ENCODE measurements at regions not wholly inside any gene's neighbourhood (a gene's known extent, or its start where the extent isn't known, plus 50 kb on each side); places are given as distances from the start of the nearest gene placed in this dataset.
"Not testable (repeated sequence)": the region's sequence is repeated elsewhere in the genome, so short reads cannot be mapped to it uniquely, and the experiment has no call there.

DNA sequence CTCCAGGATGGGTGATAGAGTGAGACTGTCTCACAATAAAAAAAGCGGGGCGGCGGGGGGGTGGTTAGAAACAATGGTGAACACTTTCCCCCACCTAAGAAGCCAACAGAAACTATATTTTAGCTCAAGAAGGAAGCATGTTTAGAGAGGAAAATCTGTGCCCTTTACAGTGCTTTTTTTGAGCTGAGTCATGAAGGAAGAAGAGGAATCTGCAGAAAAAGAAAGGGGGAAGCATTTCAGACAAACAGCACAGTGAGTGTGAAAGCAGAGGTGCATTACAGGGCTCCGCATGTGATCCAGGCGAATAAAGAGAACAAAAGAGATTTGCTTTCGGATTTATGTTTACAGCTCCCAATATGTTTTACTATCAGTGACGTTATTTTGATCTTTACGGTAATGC is 1504.6 kb upstream of the WWC1 start:
- no peak for DNase-seq (ENCODE audit: extremely low read depth, low read depth, low spot score)

DNA sequence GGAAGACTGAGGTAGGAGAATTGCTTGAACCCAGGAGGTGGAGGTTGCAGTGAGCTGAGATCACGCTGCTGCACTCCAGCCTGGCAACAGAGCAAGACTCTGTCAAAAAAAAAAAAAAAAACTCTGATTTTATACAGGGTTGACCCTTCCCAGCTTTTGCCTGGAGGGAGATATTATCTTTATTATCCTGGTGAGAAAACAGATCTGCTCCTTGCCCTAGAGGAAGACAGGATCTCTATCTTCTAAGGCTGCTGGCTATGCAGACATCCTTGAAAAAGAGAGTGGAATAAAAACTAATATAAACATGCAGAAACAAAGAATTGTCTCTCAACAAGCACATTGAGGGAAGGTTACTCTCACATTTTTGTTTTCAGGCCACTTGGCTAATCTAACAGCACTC is 1503.4 kb upstream of the WWC1 start:
- DNase-seq (ENCODE audit: extremely low read depth, low read depth, low spot score) = no peak

DNA sequence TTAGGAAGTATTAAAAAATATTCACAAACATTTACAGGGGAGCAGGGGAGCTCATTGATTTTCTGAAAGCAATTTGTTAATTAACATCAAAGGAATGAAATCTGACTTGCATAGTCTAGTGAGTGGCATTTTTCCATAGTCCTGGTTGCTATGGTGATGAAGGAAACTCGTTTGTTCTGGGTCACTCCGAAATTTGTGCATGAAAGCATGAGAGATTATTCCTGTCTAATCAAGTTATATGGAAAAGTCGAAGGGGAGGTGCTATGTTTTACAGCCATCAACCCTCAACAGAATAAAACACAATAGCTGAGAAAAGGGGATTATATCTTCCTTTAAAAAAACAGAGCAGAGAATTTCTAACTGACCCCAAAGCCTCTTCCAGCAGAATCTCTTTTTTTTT is 1495.7 kb upstream of the WWC1 start:
- no peak for DNase-seq (ENCODE audit: extremely low read depth, low read depth, low spot score)

DNA sequence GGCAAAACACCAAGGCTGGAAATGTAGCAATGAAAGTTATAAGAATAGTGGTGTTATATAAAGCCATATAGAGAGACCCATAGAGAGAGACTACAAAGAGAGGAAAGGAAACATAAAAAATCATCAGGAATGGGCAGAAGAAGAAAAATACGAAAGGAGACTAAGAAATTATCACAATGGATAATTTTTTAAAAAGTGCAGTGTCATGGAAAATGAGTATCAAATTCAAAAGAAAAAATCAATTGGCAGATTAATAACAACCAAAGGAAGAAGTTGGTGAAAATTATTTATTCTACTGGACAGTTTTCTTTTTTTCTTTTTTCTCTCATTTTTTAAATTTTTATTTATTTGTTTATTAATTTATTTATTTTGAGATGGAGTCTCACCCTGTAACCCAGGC is 1488.4 kb upstream of the WWC1 start:
- no peak for DNase-seq (ENCODE audit: extremely low read depth, low read depth, low spot score)

DNA sequence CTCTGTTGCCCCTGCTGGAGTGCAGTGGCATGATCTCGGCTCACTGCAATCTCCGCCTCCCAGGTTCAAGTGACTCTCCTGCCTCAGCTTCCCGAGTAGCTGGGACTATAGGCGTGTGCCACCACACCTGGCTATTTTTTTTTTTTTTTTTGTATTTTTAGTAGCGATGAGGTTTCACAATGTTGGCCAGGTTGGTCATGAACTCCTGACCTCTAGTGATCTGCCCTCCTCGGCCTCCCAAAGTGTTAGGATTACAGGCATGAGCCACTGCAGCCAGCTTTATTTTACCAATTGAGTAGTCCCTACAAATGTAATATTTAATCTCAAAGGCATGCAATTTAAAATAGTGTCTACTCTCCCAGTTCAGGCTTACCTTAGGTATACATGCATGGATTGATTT is 1487.2 kb upstream of the WWC1 start:
- DNase-seq (ENCODE audit: extremely low read depth, low read depth, low spot score) = not testable (repeated sequence)

DNA sequence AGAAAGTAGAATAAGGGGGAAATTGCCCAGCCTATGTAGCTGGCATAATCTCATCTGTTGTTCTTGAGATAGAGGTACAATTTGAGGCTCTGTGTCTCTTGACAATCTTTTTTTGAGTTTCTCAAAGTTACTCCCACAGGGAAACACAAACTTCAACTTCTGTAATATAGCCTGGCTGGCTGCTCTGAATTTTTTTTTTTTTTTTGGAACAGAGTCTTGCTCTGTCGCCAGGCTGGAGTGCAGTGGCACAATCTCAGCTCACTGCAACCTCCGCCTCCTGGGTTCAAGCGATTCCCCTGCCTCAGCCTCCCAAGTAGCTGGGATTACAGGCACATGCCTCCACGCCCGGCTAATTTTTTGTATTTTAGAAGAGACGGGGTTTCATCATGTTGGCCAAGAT is 1486.8 kb upstream of the WWC1 start:
- DNase-seq (ENCODE audit: extremely low read depth, low read depth, low spot score) = not testable (repeated sequence)

DNA sequence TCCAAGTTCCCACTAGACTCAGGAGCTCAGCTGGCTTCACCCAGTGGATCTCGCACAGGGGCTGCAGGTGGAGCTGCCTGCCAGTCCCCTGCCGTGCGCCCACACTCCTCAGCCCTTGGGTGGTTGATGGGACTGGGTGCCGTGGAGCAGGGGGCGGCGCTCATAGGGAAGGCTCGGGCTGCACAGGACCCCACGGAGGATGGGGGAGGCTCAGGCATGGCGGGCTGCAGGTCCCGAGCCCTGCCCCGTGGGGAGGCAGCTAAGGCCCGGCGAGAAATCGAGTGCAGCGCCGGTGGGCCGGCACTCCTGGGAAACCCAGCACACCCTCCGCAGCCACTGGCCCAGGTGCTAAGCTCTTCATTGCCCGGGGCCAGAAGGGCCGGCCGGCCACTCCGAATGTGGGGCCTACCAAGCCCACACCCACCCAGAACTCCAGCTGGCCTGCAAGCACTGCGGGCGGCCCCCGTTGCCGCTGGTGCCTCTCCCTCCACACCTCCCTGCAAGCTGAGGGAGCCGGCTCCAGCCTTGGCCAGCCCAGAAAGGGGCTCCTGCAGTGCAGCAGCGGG is 1481.3 kb upstream of the WWC1 start:
- DNase-seq (ENCODE audit: extremely low read depth, low read depth, low spot score) = not testable (repeated sequence)

DNA sequence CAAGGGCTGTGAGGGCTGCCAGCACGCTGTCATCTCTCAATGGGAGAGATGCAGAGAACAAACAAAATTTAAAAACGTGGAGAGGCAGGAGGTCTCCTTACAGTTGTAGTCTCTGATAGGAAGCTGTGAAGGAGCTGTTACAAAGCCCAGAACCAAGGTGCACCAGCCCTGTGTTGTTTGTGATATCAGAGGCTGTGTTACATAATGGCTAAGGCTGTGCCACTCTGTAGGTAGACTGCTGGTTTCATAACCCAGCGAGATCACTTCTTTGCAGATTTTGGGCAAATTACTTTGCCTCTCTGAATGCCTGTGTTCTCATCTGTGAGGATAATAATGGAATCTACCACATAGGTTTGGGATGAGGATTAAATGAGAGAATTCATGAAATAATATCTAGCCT is 1480.7 kb upstream of the WWC1 start:
- no peak for DNase-seq (ENCODE audit: extremely low read depth, low read depth, low spot score)

DNA sequence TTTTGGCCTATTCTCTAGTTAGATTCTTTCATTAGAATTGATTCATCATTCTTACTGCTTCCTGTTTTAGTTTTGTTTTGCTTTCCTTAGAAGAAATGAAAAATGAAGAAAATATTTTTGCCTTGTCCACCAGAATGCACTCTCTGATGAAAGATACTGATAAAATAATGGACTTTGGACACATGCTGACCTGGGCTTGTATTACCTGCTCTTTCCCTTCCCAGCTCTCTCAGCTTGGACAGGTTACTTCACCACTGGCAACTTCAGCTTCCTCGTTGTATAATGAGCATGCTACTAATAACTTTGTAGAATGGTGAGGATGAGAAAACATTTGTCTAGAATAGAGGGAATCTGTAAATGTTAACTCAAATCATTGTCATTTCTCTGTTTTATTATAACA is 1468.1 kb upstream of the WWC1 start:
- DNase-seq (ENCODE audit: extremely low read depth, low read depth, low spot score) = no peak

DNA sequence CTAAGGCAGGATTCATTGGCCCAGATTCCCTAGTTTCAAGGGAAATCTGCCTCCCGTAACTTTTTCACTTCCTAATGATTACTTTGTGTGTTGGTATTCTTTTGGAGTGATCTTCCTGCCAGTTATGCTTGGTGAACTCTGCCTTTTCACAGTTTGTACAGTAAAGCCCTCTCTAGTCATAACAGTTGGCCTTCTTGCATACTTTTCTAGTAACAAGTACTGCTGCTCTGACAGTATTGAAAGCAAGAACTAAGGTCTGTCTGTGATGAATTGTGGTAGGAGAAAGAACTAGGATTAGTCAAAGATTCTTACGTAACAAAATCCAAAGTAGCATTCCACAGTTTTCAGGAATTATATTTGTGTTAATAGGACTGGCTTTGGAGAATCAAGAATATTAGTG is 1457.2 kb upstream of the WWC1 start:
- no peak for DNase-seq (ENCODE audit: extremely low read depth, low read depth, low spot score)

DNA sequence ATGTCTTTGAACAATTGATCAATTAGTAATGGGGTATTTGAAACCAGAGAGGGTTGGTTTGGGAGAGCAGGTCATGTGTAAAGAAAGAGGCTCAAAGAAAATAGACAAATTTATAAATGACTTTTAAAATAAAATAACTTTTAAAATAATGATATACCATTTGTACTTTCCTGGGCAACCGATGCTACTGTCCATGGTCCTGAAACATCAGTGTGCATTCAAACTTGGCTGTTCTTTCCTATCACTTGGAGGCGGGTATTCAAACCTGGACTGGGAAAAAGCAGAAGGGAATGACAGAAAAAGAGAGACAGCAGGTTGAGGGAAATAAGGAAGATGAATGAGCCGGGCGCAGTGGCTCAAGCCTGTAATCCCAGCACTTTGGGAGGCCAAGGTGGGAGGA is 1446.4 kb upstream of the WWC1 start:
- no peak for DNase-seq (ENCODE audit: extremely low read depth, low read depth, low spot score)

DNA sequence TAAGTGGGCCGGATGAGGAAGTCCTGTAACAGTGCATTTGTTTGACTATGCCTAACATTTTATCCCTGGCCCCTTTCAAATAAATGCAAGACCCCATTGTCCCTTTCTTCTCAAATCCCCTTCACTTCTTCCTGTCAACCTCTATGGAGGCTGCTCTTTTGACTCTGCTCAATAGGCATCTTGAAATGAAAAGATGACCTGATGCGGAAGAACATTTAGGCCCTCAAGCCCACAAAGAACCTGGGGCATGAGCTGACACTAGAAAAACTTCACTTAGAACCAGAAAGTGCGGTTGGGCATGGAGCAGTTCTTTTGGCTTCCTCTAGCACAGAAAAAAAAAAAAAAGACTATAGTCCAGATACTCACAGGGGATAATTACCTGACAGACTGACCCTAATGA is 1434.7 kb upstream of the WWC1 start:
- no peak for DNase-seq (ENCODE audit: extremely low read depth, low read depth, low spot score)

DNA sequence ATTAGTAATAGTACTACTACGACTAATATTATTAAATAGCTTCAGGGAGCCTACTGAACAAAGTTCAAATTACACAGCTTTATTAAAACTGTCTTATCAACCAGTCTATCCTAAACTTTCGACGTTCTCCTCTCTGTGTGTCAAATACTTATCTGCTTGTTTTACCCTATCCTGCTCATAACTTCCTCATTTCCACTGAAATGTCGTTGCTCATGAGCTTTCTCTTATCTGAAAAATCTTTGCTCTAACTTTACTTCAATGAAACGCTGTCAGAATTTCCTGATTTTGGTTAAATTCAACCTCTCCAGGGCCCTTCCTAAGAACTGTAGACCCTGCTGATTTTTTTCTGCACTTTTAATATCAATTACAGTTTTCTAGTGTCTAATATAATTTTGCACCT is 1431.0 kb upstream of the WWC1 start:
- no peak for DNase-seq (ENCODE audit: extremely low read depth, low read depth, low spot score)

DNA sequence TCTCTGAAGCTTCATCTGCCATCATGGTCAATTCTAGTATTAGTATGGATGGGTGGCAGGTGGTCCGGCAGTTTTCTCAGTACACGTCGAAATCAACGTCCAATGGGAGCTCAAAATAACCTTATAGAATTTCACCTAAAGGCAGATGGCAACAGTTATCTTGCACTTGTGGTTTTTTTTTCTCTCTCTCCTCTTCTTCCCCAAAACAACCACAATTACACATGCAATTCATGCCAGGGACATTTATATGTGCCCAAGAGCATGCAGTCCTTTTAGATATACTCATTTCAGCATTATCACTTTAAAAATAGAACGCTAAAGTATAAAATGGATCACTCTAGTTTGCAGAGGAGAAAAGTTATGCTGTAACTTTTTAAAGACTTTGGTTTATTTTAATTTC is 1428.9 kb upstream of the WWC1 start:
- DNase-seq (ENCODE audit: extremely low read depth, low read depth, low spot score) = no peak

DNA sequence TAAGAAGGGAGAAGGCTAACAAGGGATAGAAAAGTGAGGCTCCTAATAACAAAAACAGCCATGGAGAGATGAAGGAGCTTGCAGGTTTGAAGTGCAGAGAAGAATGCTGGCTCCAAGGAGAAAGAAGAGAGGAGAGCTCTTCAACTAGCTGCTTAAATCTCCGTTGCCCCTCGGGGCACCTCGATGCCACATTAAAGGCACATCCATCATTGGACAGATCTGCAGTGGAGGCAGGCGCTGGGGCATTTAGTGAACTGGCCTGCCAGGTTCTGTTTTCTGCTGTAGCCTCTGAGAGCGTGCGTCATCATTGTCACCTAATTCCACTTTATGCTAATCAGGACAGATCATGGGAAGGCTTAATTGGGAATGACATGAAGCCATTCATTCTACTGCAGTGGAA is 1426.2 kb upstream of the WWC1 start:
- no peak for DNase-seq (ENCODE audit: extremely low read depth, low read depth, low spot score)

DNA sequence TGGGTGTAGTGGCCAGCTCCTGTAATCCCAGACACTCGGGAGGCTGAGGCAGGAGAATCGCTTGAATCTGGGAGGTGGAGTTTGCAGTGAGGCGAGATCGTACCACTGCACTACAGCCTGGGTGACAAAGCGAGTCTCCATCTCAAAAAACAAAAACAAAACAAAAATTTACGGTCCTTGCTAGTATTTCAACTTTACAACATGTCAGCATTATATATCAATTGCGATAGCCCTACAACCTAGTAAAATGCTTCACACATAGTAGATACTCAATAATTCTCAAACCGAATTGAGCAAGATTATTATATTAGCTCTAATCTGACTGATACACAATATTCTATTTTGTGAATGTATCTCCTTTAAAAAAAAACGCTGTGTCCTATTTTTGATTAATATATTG is 1411.0 kb upstream of the WWC1 start:
- no peak for DNase-seq (ENCODE audit: extremely low read depth, low read depth, low spot score)

DNA sequence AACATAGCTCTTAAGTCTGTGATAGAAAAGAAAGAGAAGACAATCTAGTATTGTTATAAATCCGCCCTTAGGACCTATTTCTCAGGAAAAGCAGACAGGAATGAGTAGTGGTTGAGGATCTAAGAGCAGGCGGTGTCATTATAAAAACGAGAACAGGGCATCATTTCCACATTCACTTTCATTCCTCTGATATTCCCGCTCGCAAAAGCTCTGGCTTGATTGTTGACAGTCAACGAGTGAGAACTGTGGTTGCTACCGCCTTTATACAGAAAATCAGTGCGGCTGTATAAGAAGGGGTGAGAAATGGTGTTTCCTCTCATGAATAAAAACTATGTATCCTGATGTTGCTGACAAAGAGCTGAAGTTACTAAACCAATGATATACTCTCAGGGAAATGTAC is 1409.6 kb upstream of the WWC1 start:
- DNase-seq (ENCODE audit: extremely low read depth, low read depth, low spot score) = no peak

DNA sequence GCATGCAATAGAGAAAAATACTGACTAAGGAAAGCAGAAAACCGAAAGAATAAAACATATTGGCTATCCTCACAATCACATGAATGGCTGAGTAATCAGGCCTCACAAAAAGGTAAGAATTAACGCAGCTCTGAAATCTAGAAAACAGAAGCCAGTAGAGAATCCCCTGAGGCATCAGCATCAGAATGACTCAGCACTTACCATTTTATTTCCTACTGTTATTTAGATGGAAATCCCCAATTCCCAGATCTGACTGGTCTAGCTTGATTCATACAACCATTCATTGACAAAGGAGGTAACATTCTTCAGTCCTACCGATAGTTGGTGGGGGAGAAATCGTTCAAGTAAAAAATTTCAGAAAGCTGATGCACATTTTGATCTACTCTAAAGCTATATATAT is 1408.4 kb upstream of the WWC1 start:
- DNase-seq (ENCODE audit: extremely low read depth, low read depth, low spot score) = no peak

DNA sequence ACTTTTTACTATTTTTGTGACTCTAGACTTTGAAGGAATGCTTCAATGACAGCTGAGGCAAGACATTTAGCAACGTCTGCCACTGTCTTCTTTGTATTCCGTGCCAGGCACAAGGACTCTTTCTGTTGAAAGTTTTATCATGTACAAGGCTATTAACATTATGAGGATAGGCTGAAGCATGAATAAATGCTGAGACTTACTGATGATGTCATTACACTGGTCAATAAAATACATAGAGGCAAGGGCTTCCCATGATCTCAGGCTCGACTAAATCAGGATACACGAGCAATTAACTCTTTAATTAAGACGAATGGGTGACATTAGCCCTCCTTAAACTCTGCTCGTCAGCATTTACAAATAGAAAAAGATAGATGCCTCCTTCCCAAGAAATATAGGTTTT is 1393.3 kb upstream of the WWC1 start:
- no peak for DNase-seq (ENCODE audit: extremely low read depth, low read depth, low spot score)

DNA sequence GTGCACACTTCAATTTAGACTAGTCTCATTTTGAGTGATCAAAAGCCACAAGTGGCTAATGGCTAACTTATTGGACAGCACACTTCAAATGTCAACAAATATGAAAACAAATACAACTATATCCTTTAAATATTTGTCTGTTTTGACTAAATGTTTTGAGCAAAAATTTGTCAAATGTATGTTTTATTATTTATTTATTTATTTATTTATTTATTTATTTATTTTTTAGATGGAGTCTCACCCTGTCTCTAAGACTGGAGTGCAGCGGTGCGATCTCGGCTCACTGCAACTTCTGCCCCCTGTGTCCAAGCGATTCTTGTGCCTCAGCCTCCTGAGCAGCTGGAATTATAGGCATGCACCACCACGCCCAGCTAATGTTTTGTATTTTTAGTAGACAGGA is 1392.1 kb upstream of the WWC1 start:
- DNase-seq (ENCODE audit: extremely low read depth, low read depth, low spot score) = no peak

DNA sequence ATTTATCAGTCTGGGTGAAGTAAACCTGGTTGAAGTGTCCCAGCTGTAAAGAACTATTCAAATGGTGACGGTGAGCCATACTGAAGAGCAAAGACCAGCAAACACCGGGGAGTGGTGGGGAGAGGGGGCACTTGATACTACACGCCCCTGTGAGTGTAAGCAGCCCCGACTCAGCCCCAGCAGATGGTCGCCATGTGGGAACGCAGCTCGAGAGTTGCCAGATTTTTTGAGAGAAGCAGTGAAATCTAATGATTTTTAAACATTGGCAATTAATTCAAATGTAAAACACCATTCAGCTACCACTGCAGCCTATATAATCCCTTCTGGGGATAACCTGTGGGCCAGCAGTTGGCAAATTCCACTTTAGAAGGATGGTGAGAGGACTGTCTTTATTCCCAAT is 1386.9 kb upstream of the WWC1 start:
- no peak for DNase-seq (ENCODE audit: extremely low read depth, low read depth, low spot score)

DNA sequence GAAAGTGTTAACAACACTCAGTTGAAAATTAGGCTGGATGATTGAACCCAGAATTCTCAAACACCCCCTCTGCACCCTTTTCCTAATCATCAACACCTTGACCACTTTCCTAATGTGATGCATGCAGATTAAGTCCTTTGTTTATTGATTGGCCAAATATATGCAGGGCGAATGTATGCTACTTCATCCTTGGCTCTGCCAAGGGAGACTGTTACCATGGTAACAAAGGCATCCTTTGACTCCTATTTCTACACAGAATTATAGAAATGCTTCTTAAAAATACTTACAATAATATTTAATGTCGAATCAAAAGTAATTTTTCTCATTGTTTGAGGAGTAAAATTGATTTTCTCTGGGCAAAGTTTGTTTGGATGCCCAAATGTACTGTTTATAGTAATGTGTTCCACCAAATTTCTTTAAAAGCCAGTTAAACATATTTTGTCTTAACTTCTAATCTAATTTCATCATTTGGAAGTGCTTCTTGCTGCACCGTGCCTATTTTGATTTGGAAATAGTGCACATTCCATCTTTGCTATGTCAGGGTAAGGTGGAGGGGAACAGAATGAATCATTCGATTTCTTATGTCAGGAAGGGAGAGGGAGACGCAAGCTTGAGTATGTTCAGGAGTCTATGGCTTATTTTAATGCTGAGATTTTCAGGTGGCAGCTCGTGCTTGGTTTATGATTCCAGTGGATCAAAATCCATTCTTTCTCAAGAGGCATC is 1384.3 kb upstream of the WWC1 start:
- DNase-seq (ENCODE audit: extremely low read depth, low read depth, low spot score) = no peak

DNA sequence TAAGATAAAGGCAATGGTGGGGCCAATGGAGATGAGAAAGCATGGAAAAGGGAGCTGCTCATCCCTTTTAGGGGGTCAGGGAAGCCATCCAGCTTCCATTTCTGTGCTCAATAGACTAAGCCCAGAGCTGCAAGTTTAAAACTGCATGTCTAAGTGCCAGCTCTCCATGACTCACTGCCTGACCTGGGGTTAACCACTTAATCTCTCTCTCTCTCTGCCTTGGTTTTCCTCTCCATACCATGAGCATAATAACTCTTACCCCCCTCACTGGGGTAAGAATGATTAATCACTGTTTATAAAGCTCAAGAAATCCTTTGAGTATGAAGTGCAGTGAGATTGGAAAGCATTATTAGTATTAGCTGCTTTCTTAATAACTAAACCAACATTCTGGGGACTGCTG is 1382.4 kb upstream of the WWC1 start:
- DNase-seq (ENCODE audit: extremely low read depth, low read depth, low spot score) = no peak
